ENCODE measurements at regions not wholly inside any gene's neighbourhood (a gene's known extent, or its start where the extent isn't known, plus 50 kb on each side); places are given as distances from the start of the nearest gene placed in this dataset.
A peak's percentile ranks its signal among the peaks of the same experiment; 100 is the strongest.
"Not testable (repeated sequence)": the region's sequence is repeated elsewhere in the genome, so short reads cannot be mapped to it uniquely, and the experiment has no call there.

GRCh38 chr13:22960827-22961226, 220.0 kb upstream of the SGCG start:
- DNase-seq, result no peak

GRCh38 chr13:22961342-22961741, 219.4 kb upstream of the SGCG start:
- not testable (repeated sequence) for DNase-seq

- no peak for DNase-seq
These were observed 218.8 kb upstream of the SGCG start for GRCh38 chr13:22961835-22962537.

- not testable (repeated sequence) for DNase-seq
These were observed 217.3 kb upstream of the SGCG start for GRCh38 chr13:22963384-22964053.

GRCh38 chr13:22964245-22964966, 216.4 kb upstream of the SGCG start:
- peak; percentile 18 for DNase-seq

- DNase-seq, result peak; percentile 8
These were observed 215.5 kb upstream of the SGCG start for GRCh38 chr13:22965011-22965857.

GRCh38 chr13:22965858-22966239, 214.9 kb upstream of the SGCG start:
- DNase-seq, result not testable (repeated sequence)

- DNase-seq, result not testable (repeated sequence)
These were observed 214.0 kb upstream of the SGCG start for GRCh38 chr13:22966753-22967152.

- DNase-seq, result no peak
These were observed 213.1 kb upstream of the SGCG start for GRCh38 chr13:22967669-22968068.

- DNase-seq, result no peak
These were observed 200.8 kb upstream of the SGCG start for GRCh38 chr13:22979952-22980351.

GRCh38 chr13:22980936-22981335, 199.8 kb upstream of the SGCG start:
- no peak for DNase-seq

- no peak for DNase-seq
These were observed 187.6 kb upstream of the SGCG start for GRCh38 chr13:22993148-22993547.

- no peak for DNase-seq
These were observed 177.3 kb upstream of the SGCG start for GRCh38 chr13:23003446-23003845.

GRCh38 chr13:23007426-23007825, 173.4 kb upstream of the SGCG start:
- DNase-seq, result peak; percentile 90

- no peak for DNase-seq
These were observed 162.6 kb upstream of the SGCG start for GRCh38 chr13:23018143-23018542.

GRCh38 chr13:23020246-23020843, 160.4 kb upstream of the SGCG start:
- DNase-seq, result peak; percentile 97

- no peak for DNase-seq
These were observed 158.9 kb upstream of the SGCG start for GRCh38 chr13:23021906-23022305.

- DNase-seq, result no peak
These were observed 158.1 kb upstream of the SGCG start for GRCh38 chr13:23022704-23023103.

- peak; percentile 40 for DNase-seq
These were observed 154.7 kb upstream of the SGCG start for GRCh38 chr13:23025864-23026608.

- DNase-seq, result no peak
These were observed 141.4 kb upstream of the SGCG start for GRCh38 chr13:23039266-23039935.

GRCh38 chr13:23042181-23042580, 138.6 kb upstream of the SGCG start:
- no peak for DNase-seq
